H1 (cell line): ENCODE measurements at regions not wholly inside any gene's neighbourhood (a gene's known extent, or its start where the extent isn't known, plus 50 kb on each side); places are given as distances from the start of the nearest gene placed in this dataset.

ENCODE experiments used
- CTCF ChIA-PET: fragments of 300-600 bp; sonication (Branson Sonifier 250); formaldehyde crosslinking; loops from one replicate; lab custom pipeline; 2021; ENCODE audit not compliant: partially characterized antibody; lab: Charles Lee
- POLR2A ChIA-PET: fragments of 300-600 bp; sonication (Branson Sonifier 250); formaldehyde crosslinking; loops from one replicate; lab custom pipeline; 2021; ENCODE audit warnings: inconsistent platforms; ENCODE audit not compliant: partially characterized antibody; lab: Charles Lee
- DNase-seq, 2 experiments: peaks; one replicate each; pipeline versions ENCODE4 v3.0.0 to v3.0.0-alpha.2; 2010 to 2022; ENCODE audit warnings: low spot score in 2 of 2, low read depth in 1 of 2, mixed read lengths in 1 of 2
- FAIRE-seq: peaks from 2 replicates; lab custom pipeline; 2011; peaks lifted over from hg19 to GRCh38; lab: Jason Lieb, UNC
- H2AFZ ChIP-seq: 2 replicates; pipeline ENCODE4 v1.8.1; 2012; ENCODE audit warnings: low read length, inconsistent platforms
- H2AK5ac ChIP-seq: 2 replicates; pipeline ENCODE4 v1.6.1; 2013; ENCODE audit warnings: low read depth, low read length
- H2BK120ac ChIP-seq: replicated peaks from 2 replicates; pipeline ENCODE3; 2013; ENCODE audit warnings: low read depth, low read length, inconsistent platforms
- H2BK12ac ChIP-seq: 2 replicates; pipeline ENCODE4 v1.6.1; 2013; ENCODE audit warnings: low read depth, low read length
- H2BK15ac ChIP-seq: 2 replicates; pipeline ENCODE4 v1.6.1; 2013; ENCODE audit warnings: low read length
- H2BK20ac ChIP-seq: 2 replicates; pipeline ENCODE4 v1.6.1; 2013; ENCODE audit warnings: low read length
- H2BK5ac ChIP-seq: 2 replicates; pipeline ENCODE4 v1.6.1; 2013; ENCODE audit warnings: low read depth, low read length
- H3K14ac ChIP-seq: 2 replicates; pipeline ENCODE4 v1.6.1; 2013; ENCODE audit warnings: inconsistent platforms; ENCODE audit not compliant: insufficient read length
- H3K18ac ChIP-seq: 2 replicates; pipeline ENCODE4 v1.6.1; 2013; ENCODE audit warnings: low read length; ENCODE audit errors: extremely low read depth
- H3K23ac ChIP-seq: 2 replicates; pipeline ENCODE4 v1.6.1; 2013; ENCODE audit warnings: inconsistent platforms; ENCODE audit not compliant: insufficient read length
- H3K23me2 ChIP-seq: 2 replicates; pipeline ENCODE4 v1.6.1; 2013; ENCODE audit warnings: low read depth, low read length
- H3K27ac ChIP-seq: 2 replicates; pipeline ENCODE4 v1.6.1; 2011; ENCODE audit warnings: low read depth, low read length, inconsistent platforms
- H3K27me3 ChIP-seq, 4 experiments: replicated peaks in 1 of 4; 1 replicate in 1 of 4; 2 replicates in 3 of 4; pipeline versions ENCODE4 v1.6.1 to v1.8.1; 2011 to 2013; ENCODE audit warnings: low read length in 3 of 4, mild to moderate bottlenecking in 3 of 4, inconsistent platforms in 2 of 4, mixed read lengths in 2 of 4, moderate library complexity in 1 of 4; ENCODE audit not compliant: control insufficient read depth in 3 of 4, insufficient read depth in 3 of 4; ENCODE audit errors: extremely low read depth in 1 of 4
- H3K36me3 ChIP-seq, 4 experiments: 2 replicates each; pipeline versions ENCODE4 v1.6.1 to v1.8.1; 2011 to 2013; ENCODE audit warnings: mild to moderate bottlenecking in 4 of 4, low read length in 3 of 4, moderate library complexity in 2 of 4, control low read depth in 1 of 4, inconsistent platforms in 1 of 4; ENCODE audit not compliant: insufficient read depth in 4 of 4, control insufficient read depth in 2 of 4
- H3K4ac ChIP-seq: replicated peaks from 2 replicates; pipeline ENCODE3; 2013; ENCODE audit warnings: low read length, low read depth, mixed read lengths, inconsistent platforms; ENCODE audit not compliant: insufficient read length
- H3K4me1 ChIP-seq, 4 experiments: replicated peaks in 1 of 4; 1 replicate in 1 of 4; 2 replicates in 3 of 4; pipeline versions ENCODE4 v1.6.1 to v1.8.1; 2011 to 2013; ENCODE audit warnings: low read length in 3 of 4, inconsistent platforms in 2 of 4, mixed read lengths in 1 of 4; ENCODE audit not compliant: insufficient read depth in 4 of 4, control insufficient read depth in 3 of 4
- H3K4me2 ChIP-seq, 2 experiments: 2 replicates each; pipeline versions ENCODE4 v1.6.1 to v1.8.1; 2011 to 2013; ENCODE audit warnings: low read depth in 2 of 2, low read length in 2 of 2, control low read depth in 1 of 2, inconsistent platforms in 1 of 2, mild to moderate bottlenecking in 1 of 2; ENCODE audit not compliant: insufficient read depth in 1 of 2
- H3K4me3 ChIP-seq, 4 experiments: fragments of 200-600, 300-600 bp in 1 of 4; sonication (generic), shearing (Covaris generic), sonication (Bioruptor Twin) in 1 of 4; 2 replicates each; pipeline versions ENCODE4 v1.5.1 to v1.8.1; 2011 to 2016; ENCODE audit warnings: low read length in 4 of 4, low read depth in 3 of 4, control low read depth in 2 of 4, inconsistent platforms in 2 of 4, mild to moderate bottlenecking in 2 of 4, mixed read lengths in 1 of 4, moderate library complexity in 1 of 4; ENCODE audit not compliant: insufficient read depth in 2 of 4; ENCODE audit errors: extremely low read depth in 1 of 4
- H3K56ac ChIP-seq: replicated peaks from 2 replicates; pipeline ENCODE3; 2013; ENCODE audit warnings: low read depth, mild to moderate bottlenecking, mixed read lengths, low read length, inconsistent platforms; ENCODE audit not compliant: insufficient read length
- H3K79me1 ChIP-seq: 2 replicates; pipeline ENCODE4 v1.6.1; 2013; ENCODE audit warnings: low read depth, low read length, control low read depth
- H3K79me2 ChIP-seq, 2 experiments: 2 replicates each; pipeline versions ENCODE4 v1.6.1 to v1.8.1; 2012 to 2013; ENCODE audit warnings: low read length in 2 of 2, mild to moderate bottlenecking in 2 of 2, inconsistent platforms in 1 of 2; ENCODE audit not compliant: insufficient read depth in 2 of 2, control insufficient read depth in 1 of 2
- H3K9ac ChIP-seq, 4 experiments: replicated peaks in 1 of 4; 1 replicate in 1 of 4; 2 replicates in 3 of 4; pipeline versions ENCODE4 v1.6.1 to v1.8.1; 2011 to 2013; ENCODE audit warnings: low read depth in 3 of 4, low read length in 3 of 4, control low read depth in 2 of 4, mild to moderate bottlenecking in 2 of 4, moderate library complexity in 2 of 4, inconsistent platforms in 1 of 4; ENCODE audit errors: extremely low read depth in 1 of 4
- H3K9me3 ChIP-seq, 2 experiments: 2 replicates each; pipeline versions ENCODE4 v1.6.1 to v1.8.1; 2012 to 2013; ENCODE audit warnings: mild to moderate bottlenecking in 2 of 2, moderate library complexity in 2 of 2, control low read depth in 1 of 2, inconsistent platforms in 1 of 2, low read depth in 1 of 2, low read length in 1 of 2, mixed read lengths in 1 of 2; ENCODE audit not compliant: insufficient read depth in 2 of 2
- H4K20me1 ChIP-seq, 2 experiments: replicated peaks in 1 of 2; 2 replicates each; pipeline versions ENCODE3 to v1.8.1; 2011 to 2013; ENCODE audit warnings: inconsistent platforms in 2 of 2, low read length in 2 of 2, mild to moderate bottlenecking in 1 of 2; ENCODE audit not compliant: insufficient read depth in 2 of 2, control insufficient read depth in 1 of 2
- H4K5ac ChIP-seq: 2 replicates; pipeline ENCODE4 v1.6.1; 2013; ENCODE audit warnings: low read length, low read depth, mixed read lengths, inconsistent platforms; ENCODE audit not compliant: insufficient read length
- H4K8ac ChIP-seq: 2 replicates; pipeline ENCODE4 v1.8.0; 2013; ENCODE audit warnings: mild to moderate bottlenecking, moderate library complexity, low read length, inconsistent platforms; ENCODE audit not compliant: insufficient read depth; ENCODE audit errors: extremely low read depth
- H4K91ac ChIP-seq: replicated peaks from 2 replicates; pipeline ENCODE3; 2013; ENCODE audit warnings: low read length, mixed read lengths, inconsistent platforms; ENCODE audit not compliant: insufficient read length
- BACH1 ChIP-seq: IDR thresholded peaks from 2 replicates; pipeline ENCODE4 v1.6.1; 2012; ENCODE audit warnings: low read length, improper control_type of control experiment
- BCL11A ChIP-seq, 2 experiments: IDR thresholded peaks; one replicate each; pipeline ENCODE4 v1.6.1; 2011; ENCODE audit warnings: low read depth in 2 of 2, low read length in 2 of 2, mild to moderate bottlenecking in 2 of 2
- BRCA1 ChIP-seq: IDR thresholded peaks from 2 replicates; pipeline ENCODE4 v1.6.1; 2012; ENCODE audit warnings: low read depth, low read length, improper control_type of control experiment
- CBX5 ChIP-seq: fragments of 300-800, 300-1000 bp; sonication (generic); IDR thresholded peaks from 2 replicates; pipeline ENCODE4 v1.7.1; 2016; ENCODE audit warnings: antibody characterized with exemption, low read length, low read depth
- CBX8 ChIP-seq: fragments of 300-800, 300-1000 bp; sonication (generic); IDR thresholded peaks from 2 replicates; pipeline ENCODE4 v1.7.1; 2016; ENCODE audit warnings: low read depth, low read length, borderline replicate concordance
- CEBPB ChIP-seq: IDR thresholded peaks from 2 replicates; pipeline ENCODE4 v1.6.1; 2012; ENCODE audit warnings: low read depth, low read length
- CHD2 ChIP-seq: IDR thresholded peaks from 2 replicates; pipeline ENCODE4 v1.6.1; 2012; ENCODE audit warnings: low read length, improper control_type of control experiment
- EGR1 ChIP-seq: IDR thresholded peaks from 2 replicates; pipeline ENCODE4 v1.6.1; 2011; ENCODE audit warnings: low read depth, low read length, borderline replicate concordance
- KDM5A ChIP-seq: fragments of 200-600 bp; IDR thresholded peaks from 2 replicates; pipeline ENCODE4 v1.7.1; 2012; ENCODE audit warnings: mild to moderate bottlenecking, low read length, inconsistent platforms, mixed read lengths
- NANOG ChIP-seq: IDR thresholded peaks from 2 replicates; pipeline ENCODE4 v1.6.1; 2011; ENCODE audit warnings: low read length, low read depth, mild to moderate bottlenecking, inconsistent platforms; ENCODE audit not compliant: insufficient read depth, poor library complexity, severe bottlenecking
- NRF1 ChIP-seq: IDR thresholded peaks from 2 replicates; pipeline ENCODE4 v1.6.1; 2011; ENCODE audit warnings: mild to moderate bottlenecking, low read depth, low read length, improper control_type of control experiment
- SP1 ChIP-seq: IDR thresholded peaks from 2 replicates; pipeline ENCODE4 v1.6.1; 2011; ENCODE audit warnings: low read depth, low read length
- WGBS, 2 experiments: shearing (Covaris generic) in 1 of 2; methylation state at CpG; one replicate each; pipeline versions ENCODE4 v1.1.6 to v1.1.7; 2013 to 2015; ENCODE audit warnings: low lambda C conversion rate in 2 of 2, mixed read lengths in 2 of 2, inconsistent platforms in 1 of 2, low coverage in 1 of 2, missing lambda C conversion rate in 1 of 2; ENCODE audit not compliant: insufficient replicate concordance in 2 of 2, insufficient coverage in 1 of 2, insufficient read length in 1 of 2; ENCODE audit errors: extremely low coverage in 1 of 2, missing lambda C conversion rate in 1 of 2; 5-methylcytosine and 5-hydroxymethylcytosine counted together

DNA sequence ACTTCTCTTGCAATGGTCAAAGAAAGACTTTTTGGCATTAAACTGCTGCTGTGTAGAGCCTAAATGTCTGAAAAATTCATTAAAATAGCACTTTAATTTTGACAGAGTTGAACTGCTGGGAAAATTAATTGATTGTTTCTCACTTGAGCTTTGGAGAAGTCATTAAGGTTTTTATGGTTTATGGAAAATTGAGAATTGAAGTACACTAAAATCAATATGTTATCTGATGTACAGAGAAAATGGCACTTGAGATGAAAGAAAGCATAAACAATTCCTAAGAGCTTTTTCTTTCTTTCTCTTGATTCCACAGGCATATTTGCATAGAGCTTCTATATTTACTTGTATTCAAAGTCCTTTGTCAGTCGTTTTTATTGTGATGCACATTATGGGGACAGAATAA is 188.5 kb upstream of the CAND1 start:
- POLR2A ChIA-PET = no interaction called here
- Histone ChIP-seq H2BK5ac (no peak overlapping the region), H3K4me2 (no peak overlapping the region), H4K5ac (no peak overlapping the region), H2BK20ac (no peak overlapping the region), H3K79me1 (no peaks in the 10 kb centered on the region), H3K23ac (no peak overlapping the region), H2BK12ac (no peak overlapping the region), H3K4me1 (peaks cover 0 to 3% (median 0%) of the 10 kb centered on the region in 4 experiments; a peak in 2 of 7 replicates)
- FAIRE-seq = no peak
- DNase-seq = no peak
- TF ChIP-seq BACH1 (no peak), CHD2 (no peak), BCL11A (IDR thresholded peaks at IDR 0.05; ENCODE audit: low read depth in 2 of 2, low read length in 2 of 2) (no peak), CBX5 (no peak), NRF1 (no peak), CBX8 (no peak), EGR1 (no peak), SP1 (no peak), KDM5A (no peak), CEBPB (no peak), BRCA1 (no peak), NANOG (no peak)
- TF ChIP-seq, all 59 proteins: peak for 0
- no peak overlapping the region for H3K4ac ChIP-seq
- no peak overlapping the region for H4K91ac ChIP-seq
- no peak overlapping the region for H3K18ac ChIP-seq
- no peak overlapping the region for H2AFZ ChIP-seq
- H3K79me2 ChIP-seq = no peaks in the 10 kb centered on the region
- CTCF ChIA-PET = no interaction called here
- H3K14ac ChIP-seq = no peak overlapping the region
- no peaks in the 10 kb centered on the region for H3K27me3 ChIP-seq
- no peak overlapping the region for H3K56ac ChIP-seq
- no peak overlapping the region for H2BK15ac ChIP-seq
- no peak overlapping the region for H4K8ac ChIP-seq
- no peak overlapping the region for H3K9ac ChIP-seq
- H4K20me1 ChIP-seq = no peaks in the 10 kb centered on the region
- H2AK5ac ChIP-seq = no peak overlapping the region
- H3K9me3 ChIP-seq = no peaks in the 10 kb centered on the region
- no peak overlapping the region for H3K27ac ChIP-seq
- H2BK120ac ChIP-seq = no peak overlapping the region
- H3K4me3 ChIP-seq = no peak overlapping the region
- WGBS, 2 experiments = 80% methylated on average over 1 of the region's 1 CpG; no CpG with 5 or more reads in 1 of the 2 experiments
- no peaks in the 10 kb centered on the region for H3K23me2 ChIP-seq
- H3K36me3 ChIP-seq = no peaks in the 10 kb centered on the region
